AG09319 (cell line): ENCODE measurements at regions not wholly inside any gene's neighbourhood (a gene's known extent, or its start where the extent isn't known, plus 50 kb on each side); places are given as distances from the start of the nearest gene placed in this dataset.

Source experiments
- DNase-seq: peaks from one replicate; pipeline ENCODE4 v3.0.0-alpha.2; 2010; ENCODE audit warnings: low read depth; ENCODE audit errors: extremely low read depth
- TF ChIP-seq, protein P1 (sequence below): IDR thresholded peaks from 2 replicates; pipeline ENCODE4 v1.5.1; 2011; ENCODE audit warnings: low read depth, mild to moderate bottlenecking, inconsistent platforms, low read length, moderate library complexity

DNA sequence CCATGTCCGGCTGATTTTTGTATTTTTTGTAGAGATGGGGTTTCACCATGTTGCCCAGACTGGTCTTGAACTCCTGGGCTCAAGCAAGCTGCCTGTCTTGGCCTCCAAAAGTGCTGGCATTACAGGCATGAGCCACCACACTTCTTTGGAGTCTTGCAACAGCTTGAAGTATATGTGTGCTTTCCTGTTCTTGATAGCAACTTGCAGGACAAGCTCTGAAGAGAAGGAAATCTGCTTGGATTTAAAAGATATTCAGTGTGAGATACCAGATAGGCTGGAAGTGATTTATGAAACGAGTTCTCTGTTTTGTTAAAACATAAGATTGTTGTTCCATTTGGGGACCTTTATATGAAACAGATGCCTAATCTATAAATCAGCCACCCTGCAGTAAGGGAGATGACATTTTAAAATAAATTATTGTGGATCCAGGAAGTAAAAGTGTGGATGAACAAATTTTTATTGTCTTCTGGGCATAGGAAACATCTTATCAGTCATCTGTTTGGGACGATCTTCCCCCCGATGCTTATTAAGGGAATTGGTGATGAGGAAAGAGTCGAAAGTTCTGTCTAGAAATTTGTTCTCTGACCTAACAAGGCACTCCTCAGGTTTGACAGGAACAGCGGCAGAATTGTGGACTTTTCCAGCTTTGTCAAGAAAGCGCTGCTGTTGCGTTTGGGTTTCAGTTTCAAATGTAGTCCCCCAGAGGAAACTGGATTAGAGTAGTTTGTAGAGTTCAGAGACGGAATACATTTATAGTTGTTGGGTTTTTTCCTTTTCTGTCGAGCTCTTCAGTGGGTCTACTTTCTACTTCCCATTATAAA is 53.7 kb upstream of the MAGI1 start:
- no peak for DNase-seq
- TF ChIP-seq, protein P1, sequence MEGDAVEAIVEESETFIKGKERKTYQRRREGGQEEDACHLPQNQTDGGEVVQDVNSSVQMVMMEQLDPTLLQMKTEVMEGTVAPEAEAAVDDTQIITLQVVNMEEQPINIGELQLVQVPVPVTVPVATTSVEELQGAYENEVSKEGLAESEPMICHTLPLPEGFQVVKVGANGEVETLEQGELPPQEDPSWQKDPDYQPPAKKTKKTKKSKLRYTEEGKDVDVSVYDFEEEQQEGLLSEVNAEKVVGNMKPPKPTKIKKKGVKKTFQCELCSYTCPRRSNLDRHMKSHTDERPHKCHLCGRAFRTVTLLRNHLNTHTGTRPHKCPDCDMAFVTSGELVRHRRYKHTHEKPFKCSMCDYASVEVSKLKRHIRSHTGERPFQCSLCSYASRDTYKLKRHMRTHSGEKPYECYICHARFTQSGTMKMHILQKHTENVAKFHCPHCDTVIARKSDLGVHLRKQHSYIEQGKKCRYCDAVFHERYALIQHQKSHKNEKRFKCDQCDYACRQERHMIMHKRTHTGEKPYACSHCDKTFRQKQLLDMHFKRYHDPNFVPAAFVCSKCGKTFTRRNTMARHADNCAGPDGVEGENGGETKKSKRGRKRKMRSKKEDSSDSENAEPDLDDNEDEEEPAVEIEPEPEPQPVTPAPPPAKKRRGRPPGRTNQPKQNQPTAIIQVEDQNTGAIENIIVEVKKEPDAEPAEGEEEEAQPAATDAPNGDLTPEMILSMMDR = no peak
